Stimulated activated CD8-positive, alpha-beta memory T cell treated with anti-CD3 and anti-CD28 coated beads, Interleukin-7, amount 100 ng/mL, for 48 hours (primary cell): ENCODE measurements at regions not wholly inside any gene's neighbourhood (a gene's known extent, or its start where the extent isn't known, plus 50 kb on each side); places are given as distances from the start of the nearest gene placed in this dataset.

Experiments used
- DNase-seq, 2 donors: peaks; one replicate each; pipeline ENCODE4 v3.0.0-alpha.2; 2020; ENCODE audit warnings: low read depth in 1 of 2; ENCODE audit errors: extremely low read depth in 1 of 2

- DNase-seq: no peak
Measured at GRCh38 chr3:72313308-72313707, 528.4 kb upstream of the PROK2 start.

GRCh38 chr3:72312339-72312738, 527.4 kb upstream of the PROK2 start:
- no peak for DNase-seq

GRCh38 chr3:72311425-72311824, 526.5 kb upstream of the PROK2 start:
- no peak for DNase-seq

- DNase-seq: no peak
Measured at GRCh38 chr3:72310419-72311380, 525.8 kb upstream of the PROK2 start.

- no peak for DNase-seq
Measured at GRCh38 chr3:72309661-72310418, 524.9 kb upstream of the PROK2 start.

GRCh38 chr3:72308641-72309040, 523.7 kb upstream of the PROK2 start:
- no peak for DNase-seq

- no peak for DNase-seq
Measured at GRCh38 chr3:72307438-72308115, 522.6 kb upstream of the PROK2 start.

GRCh38 chr3:72306800-72307341, 521.9 kb upstream of the PROK2 start:
- DNase-seq: no peak

- DNase-seq: no peak
Measured at GRCh38 chr3:72303926-72304325, 519.0 kb upstream of the PROK2 start.

- DNase-seq: no peak
Measured at GRCh38 chr3:72301779-72302178, 516.8 kb upstream of the PROK2 start.

- DNase-seq: no peak
Measured at GRCh38 chr3:72300621-72301020, 515.7 kb upstream of the PROK2 start.

- no peak for DNase-seq
Measured at GRCh38 chr3:72299823-72300222, 514.9 kb upstream of the PROK2 start.

- no peak for DNase-seq
Measured at GRCh38 chr3:72299321-72299802, 514.4 kb upstream of the PROK2 start.

GRCh38 chr3:72298201-72299152, 513.5 kb upstream of the PROK2 start:
- no peak for DNase-seq

- DNase-seq: no peak
Measured at GRCh38 chr3:72297481-72297880, 512.5 kb upstream of the PROK2 start.

GRCh38 chr3:72296477-72297111, 511.6 kb upstream of the PROK2 start:
- no peak for DNase-seq

- DNase-seq: no peak
Measured at GRCh38 chr3:72295962-72296450, 511.1 kb upstream of the PROK2 start.

GRCh38 chr3:72295276-72295961, 510.5 kb upstream of the PROK2 start:
- no peak for DNase-seq
